Cardiac muscle cell (in vitro differentiated cells and primary cell): ENCODE measurements at regions not wholly inside any gene's neighbourhood (a gene's known extent, or its start where the extent isn't known, plus 50 kb on each side); places are given as distances from the start of the nearest gene placed in this dataset.

Experiments used
- DNase-seq, 2 donors: peaks; one replicate each; pipeline versions ENCODE4 v3.0.0 to v3.0.0-alpha.2; 2010 to 2017; ENCODE audit warnings: low read depth in 1 of 2, low spot score in 1 of 2
- H3K27ac ChIP-seq: fragments of 200-600 bp; sonication (generic); 2 replicates; pipeline ENCODE4 v1.5.1; 2016
- H3K27me3 ChIP-seq: fragments of 200-600 bp; sonication (generic); 2 replicates; pipeline ENCODE4 v1.6.0; 2016; ENCODE audit warnings: control low read depth
- H3K36me3 ChIP-seq: fragments of 200-600 bp; sonication (generic); 2 replicates; pipeline ENCODE4 v1.5.1; 2016; ENCODE audit warnings: control low read depth
- H3K4me1 ChIP-seq: fragments of 200-600 bp; sonication (generic); 2 replicates; pipeline ENCODE4 v1.8.1; 2017; ENCODE audit warnings: low read depth, mild to moderate bottlenecking, mixed run types
- H3K4me3 ChIP-seq: fragments of 200-600 bp; sonication (generic); 2 replicates; pipeline ENCODE4 v1.5.1; 2016; ENCODE audit warnings: mild to moderate bottlenecking
- H3K9me3 ChIP-seq: fragments of 200-600 bp; sonication (generic); 2 replicates; pipeline ENCODE4 v1.5.1; 2017; ENCODE audit warnings: low read depth, mild to moderate bottlenecking, control low read depth
- TF ChIP-seq, protein P1 (sequence below): IDR thresholded peaks from 2 replicates; pipeline ENCODE4 v1.5.1; 2012; ENCODE audit warnings: low read depth, mild to moderate bottlenecking, low read length

DNA sequence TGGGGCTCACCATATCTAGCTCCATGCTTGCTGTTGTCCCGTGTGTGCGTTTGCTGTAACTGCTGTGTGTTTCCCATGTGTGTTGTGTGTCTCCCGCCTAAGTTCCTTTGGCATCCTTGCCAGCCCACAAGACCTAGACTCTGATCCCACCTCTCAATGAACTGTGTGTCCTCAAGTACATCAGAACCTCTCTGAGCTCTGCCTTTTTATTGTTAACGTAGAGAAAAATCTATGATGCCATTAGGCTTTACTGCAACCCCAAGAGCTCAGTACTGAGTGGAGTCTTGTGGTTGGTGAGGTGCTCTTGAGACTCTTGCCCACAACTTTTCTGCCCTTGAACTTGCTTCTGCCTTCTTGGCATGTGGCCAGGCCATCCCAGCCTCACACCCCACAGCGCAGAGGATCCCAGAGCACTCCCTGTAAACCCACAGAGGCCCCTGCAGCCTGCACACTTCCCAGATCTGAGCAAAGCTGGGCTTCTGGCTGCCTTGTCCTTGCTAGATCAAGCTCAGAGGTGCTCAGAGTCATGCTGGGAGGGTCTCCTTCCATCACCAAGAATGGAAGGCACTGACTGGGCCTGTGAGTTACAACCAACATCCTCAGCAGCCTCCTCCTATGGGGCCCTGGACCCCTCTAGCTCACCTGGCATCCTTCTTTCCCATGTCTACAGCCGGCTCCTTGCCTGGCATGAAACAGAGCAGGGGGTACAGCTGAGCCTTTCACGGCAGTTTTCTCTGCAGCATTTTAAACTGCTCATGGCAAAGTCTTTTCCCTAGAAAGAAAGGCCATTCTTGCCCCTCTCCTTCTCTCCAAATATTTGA is 643.4 kb downstream of the ACTR3B start:
- Histone ChIP-seq H3K4me1 (no peaks in the 10 kb centered on the region), H3K4me3 (no peak overlapping the region), H3K27ac (no peak overlapping the region), H3K27me3 (no peaks in the 10 kb centered on the region), H3K36me3 (no peaks in the 10 kb centered on the region), H3K9me3 (peaks cover 3% of the 10 kb centered on the region)
- TF ChIP-seq, protein P1, sequence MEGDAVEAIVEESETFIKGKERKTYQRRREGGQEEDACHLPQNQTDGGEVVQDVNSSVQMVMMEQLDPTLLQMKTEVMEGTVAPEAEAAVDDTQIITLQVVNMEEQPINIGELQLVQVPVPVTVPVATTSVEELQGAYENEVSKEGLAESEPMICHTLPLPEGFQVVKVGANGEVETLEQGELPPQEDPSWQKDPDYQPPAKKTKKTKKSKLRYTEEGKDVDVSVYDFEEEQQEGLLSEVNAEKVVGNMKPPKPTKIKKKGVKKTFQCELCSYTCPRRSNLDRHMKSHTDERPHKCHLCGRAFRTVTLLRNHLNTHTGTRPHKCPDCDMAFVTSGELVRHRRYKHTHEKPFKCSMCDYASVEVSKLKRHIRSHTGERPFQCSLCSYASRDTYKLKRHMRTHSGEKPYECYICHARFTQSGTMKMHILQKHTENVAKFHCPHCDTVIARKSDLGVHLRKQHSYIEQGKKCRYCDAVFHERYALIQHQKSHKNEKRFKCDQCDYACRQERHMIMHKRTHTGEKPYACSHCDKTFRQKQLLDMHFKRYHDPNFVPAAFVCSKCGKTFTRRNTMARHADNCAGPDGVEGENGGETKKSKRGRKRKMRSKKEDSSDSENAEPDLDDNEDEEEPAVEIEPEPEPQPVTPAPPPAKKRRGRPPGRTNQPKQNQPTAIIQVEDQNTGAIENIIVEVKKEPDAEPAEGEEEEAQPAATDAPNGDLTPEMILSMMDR: no peak
- no peak for DNase-seq

DNA sequence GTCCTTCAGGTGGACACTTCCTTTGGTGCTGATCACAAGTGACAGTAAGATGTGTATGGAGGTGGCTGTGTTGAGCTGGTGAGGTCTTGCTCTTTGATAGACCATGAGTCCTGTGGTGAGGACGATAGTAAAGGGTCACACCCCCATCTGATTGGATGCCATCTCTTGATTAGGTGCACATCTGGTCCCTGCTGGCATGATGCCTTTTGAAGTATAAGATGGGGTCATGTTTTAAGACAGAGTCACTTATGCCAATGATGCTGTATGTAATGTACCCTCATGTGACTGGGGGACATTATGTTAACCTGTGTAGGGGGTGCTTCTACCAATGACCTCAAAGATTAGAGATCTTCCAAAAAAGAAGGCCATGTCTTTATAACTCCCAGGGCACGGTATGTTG is 644.6 kb downstream of the ACTR3B start:
- Histone ChIP-seq H3K4me3 (no peak overlapping the region), H3K4me1 (no peaks in the 10 kb centered on the region), H3K27me3 (no peaks in the 10 kb centered on the region), H3K27ac (no peak overlapping the region), H3K9me3 (peaks cover 3% of the 10 kb centered on the region), H3K36me3 (no peaks in the 10 kb centered on the region)
- DNase-seq: no peak
- TF ChIP-seq, protein P1: no peak

DNA sequence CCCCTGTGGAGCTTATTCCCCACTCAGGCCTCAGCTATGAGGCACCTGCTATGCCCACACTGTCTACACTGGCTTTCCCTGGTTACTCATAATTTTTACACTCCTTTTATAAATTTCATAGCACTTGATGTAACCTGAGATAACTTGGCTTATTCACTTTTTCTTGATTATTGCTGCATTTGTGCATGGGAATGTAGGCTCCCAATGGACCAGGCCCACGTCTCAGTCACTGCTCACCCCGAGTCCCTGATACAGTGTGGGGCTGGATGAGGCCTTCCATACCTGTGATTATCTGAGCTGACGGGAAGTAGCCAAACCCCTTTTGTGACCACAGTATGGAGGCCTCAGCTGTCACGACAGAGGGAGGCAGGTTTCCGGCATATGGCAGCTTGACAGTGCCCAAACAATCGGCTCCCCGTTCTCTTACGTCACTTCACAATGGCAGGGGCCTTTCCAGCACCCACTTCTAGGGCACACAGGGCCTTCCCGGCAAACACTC is 645.3 kb downstream of the ACTR3B start:
- no peaks in the 10 kb centered on the region for H3K4me1 ChIP-seq
- TF ChIP-seq, protein P1: no peak
- no peak overlapping the region for H3K4me3 ChIP-seq

DNA sequence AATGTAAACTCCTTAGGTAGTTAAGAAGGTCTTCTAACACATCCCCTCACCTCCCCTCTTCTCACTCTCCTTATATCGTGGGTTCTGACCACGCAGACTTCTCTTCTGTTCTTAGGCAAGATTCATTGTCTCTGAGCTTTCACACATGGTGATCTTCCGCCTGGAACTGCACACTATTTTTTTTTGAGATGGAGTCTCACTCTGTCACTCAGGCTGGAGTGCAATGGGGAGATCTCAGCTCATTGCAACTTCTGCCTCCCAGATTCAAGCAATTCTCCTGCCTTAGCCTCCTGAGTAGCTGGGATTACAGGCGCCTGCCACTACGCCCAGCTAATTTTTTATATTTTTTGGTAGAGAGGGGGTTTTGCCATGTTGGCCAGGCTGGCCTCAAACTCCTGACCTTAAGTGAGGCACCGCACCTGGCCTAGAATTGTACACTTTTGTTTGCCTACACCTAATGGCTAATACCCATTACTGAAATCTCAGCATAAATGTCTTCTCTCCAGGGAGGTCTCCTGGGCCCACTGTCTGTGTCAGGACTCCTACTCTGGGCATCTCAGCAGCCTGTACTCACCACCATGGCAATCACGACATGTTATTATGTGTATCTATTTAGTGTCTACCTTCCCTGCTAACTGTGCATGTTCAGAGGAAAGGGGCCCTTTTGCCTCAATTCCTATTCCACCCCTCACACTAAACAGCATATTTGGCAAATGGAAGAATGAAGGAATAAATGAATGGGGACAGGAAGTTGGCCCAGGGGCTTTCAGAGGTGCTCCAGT is 646.3 kb upstream of the DPP6 start:
- Histone ChIP-seq H3K9me3 (peaks cover 3% of the 10 kb centered on the region), H3K27me3 (no peaks in the 10 kb centered on the region), H3K4me1 (no peaks in the 10 kb centered on the region), H3K36me3 (no peaks in the 10 kb centered on the region), H3K27ac (no peak overlapping the region), H3K4me3 (no peak overlapping the region)
- no peak for DNase-seq
- TF ChIP-seq, protein P1: no peak

More for the DNA sequence above, 645.3 kb downstream of the ACTR3B start:
- Histone ChIP-seq H3K9me3 (peaks cover 3% of the 10 kb centered on the region), H3K27me3 (no peaks in the 10 kb centered on the region), H3K36me3 (no peaks in the 10 kb centered on the region), H3K27ac (no peak overlapping the region)
- DNase-seq: no peak

DNA sequence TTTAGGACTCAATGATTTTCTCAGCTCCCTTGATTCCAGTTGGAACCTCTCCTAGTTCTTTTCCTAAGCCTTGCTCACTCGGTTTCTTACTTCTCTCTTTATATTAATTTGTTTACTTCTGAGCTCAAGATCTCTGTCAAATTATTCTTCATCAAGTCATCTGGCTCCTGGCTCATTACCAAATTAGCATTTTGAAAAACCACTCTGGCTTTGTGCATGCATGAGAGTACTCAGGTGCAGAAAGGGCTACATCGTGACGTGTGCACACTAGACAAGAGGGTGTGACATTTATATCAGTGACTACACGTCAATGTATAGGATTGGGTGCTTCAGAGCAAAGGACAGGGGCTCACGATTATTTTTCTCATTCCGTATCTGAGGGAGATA is 645.7 kb upstream of the DPP6 start:
- peaks cover under 1% of the 10 kb centered on the region for H3K9me3 ChIP-seq
- no peak for DNase-seq

More for the DNA sequence above, 645.7 kb upstream of the DPP6 start:
- H3K27me3 ChIP-seq: no peaks in the 10 kb centered on the region
- no peaks in the 10 kb centered on the region for H3K36me3 ChIP-seq
- no peak overlapping the region for H3K27ac ChIP-seq
- no peak overlapping the region for H3K4me3 ChIP-seq
- no peaks in the 10 kb centered on the region for H3K4me1 ChIP-seq
- TF ChIP-seq, protein P1: no peak
